EH (cell line): ENCODE measurements at regions not wholly inside any gene's neighbourhood (a gene's known extent, or its start where the extent isn't known, plus 50 kb on each side); places are given as distances from the start of the nearest gene placed in this dataset.

Experiments
- DNase-seq: peaks from one replicate; pipeline ENCODE4 v3.0.0-alpha.2; 2015; ENCODE audit warnings: low read depth

DNA sequence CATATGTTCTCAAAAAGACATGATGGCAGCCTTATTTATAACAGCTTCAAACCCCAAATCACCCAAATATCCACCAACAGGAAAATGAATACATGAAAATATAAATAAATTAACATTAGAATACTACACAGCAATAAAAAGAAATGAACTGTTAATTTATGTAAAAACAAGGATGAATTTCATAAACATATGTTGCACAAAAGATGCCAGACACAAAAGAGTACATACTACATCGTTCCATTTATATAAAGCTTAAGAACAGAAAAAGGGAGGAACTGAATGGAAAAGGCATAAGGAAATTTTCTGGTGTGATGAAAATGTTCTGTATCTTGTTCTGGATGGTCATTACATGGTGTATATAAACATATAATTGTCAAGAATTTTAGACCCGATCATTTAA is 69.9 kb upstream of the TUSC7 start:
- no peak for DNase-seq

DNA sequence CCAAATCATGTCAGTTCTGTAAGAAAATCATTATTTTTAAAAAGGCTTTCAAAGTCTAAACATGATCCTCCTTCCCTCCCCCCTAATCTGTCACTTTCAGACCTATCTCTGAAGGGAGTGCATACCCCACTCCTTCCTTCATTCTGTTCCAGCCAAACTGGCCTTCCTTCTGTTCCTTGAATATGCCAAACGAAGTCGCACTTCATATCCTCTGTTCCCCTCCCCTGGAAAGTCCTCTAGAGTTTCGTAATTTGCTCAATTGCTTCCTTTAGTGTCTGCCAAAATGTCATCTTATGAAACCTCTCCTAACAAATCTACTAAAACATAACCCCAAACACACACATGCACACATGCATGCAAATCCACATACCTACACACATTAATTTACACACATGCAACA is 69.5 kb upstream of the TUSC7 start:
- DNase-seq: no peak

DNA sequence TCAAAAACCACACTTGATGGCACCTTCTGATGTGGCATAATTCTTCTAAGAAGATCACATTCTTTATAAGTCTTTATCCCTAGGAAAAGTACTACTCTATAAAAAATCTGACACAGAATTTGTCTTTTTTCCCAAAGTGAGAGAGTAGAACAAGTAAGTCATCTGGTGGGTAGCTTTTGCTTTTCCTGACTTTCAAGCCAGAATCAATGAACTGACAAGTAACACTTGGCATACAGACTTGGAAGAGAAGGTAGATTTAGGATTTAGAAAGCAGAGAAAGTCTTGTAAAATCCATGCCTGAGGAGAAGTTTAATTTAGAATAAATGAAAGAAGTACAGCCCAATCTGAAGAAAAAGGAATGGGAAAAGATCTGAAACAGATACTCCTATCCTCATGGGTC is 66.6 kb upstream of the TUSC7 start:
- no peak for DNase-seq

DNA sequence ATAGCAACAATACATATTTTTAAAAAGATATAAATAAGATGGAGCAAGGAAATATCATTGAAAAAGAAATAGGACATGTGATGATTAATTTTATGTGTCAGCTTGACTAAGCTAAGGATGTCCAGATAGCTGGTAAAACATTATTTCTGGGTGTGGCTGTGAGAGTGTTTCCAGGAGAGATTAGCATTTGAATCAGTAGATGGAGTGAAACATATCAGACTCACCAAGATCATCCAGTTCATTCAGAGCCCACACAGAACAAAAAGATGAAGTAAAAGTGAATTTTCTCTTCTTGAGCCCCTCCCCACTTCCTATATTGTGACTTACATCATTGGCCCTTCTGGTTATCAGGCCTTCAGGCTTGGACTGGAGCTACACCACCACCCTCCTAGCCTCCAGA is 61.6 kb upstream of the TUSC7 start:
- no peak for DNase-seq
